SKM-1 treated with dmso at 0.1 percent for 144 hours (cell line): ENCODE measurements at regions not wholly inside any gene's neighbourhood (a gene's known extent, or its start where the extent isn't known, plus 50 kb on each side); places are given as distances from the start of the nearest gene placed in this dataset.
"Not testable (repeated sequence)": the region's sequence is repeated elsewhere in the genome, so short reads cannot be mapped to it uniquely, and the experiment has no call there.

Source experiments
- DNase-seq: peaks from one replicate; lab custom pipeline; 2025; ENCODE audit not compliant: unreplicated experiment; lab: John Stamatoyannopoulos, UW

DNA sequence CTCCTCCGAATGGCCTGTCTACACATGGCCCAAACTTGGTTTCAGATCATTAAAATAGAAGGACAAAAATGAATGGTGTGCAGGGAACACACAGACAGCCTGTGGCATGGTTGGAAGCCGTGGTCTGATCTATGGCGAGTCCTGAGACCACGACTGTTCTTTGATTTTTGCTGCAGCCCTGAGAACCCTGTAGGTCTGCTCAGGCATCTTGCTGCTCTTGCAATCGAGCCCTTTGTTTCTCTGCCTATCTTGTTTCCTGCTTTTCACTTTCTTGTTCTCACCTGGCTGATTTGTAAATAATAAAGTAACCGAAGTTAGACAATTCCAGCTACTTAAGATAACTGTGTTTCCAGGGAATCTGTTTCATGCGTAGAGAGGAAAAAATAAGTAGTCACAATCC is 54.1 kb upstream of the NBPF9 start:
- not testable (repeated sequence) for DNase-seq

DNA sequence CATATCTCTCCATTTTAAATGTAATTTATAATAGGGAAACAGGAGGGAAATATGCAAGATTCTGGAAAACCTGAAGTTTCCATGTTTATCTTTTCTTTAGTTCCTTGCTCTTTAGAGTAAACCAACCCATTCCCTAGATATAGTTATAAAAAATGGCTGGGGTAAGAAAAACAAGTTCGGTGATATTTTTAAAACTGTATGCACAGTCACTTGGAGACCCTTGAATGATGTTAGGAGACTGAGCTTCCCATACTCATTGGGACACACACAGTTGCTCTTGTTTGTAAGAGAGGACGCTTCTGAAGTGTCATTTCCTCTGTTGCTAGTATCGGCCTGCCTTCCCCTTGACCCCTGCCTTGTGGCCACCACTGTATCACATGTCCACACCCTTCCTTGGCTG is 55.0 kb upstream of the NBPF9 start:
- not testable (repeated sequence) for DNase-seq

DNA sequence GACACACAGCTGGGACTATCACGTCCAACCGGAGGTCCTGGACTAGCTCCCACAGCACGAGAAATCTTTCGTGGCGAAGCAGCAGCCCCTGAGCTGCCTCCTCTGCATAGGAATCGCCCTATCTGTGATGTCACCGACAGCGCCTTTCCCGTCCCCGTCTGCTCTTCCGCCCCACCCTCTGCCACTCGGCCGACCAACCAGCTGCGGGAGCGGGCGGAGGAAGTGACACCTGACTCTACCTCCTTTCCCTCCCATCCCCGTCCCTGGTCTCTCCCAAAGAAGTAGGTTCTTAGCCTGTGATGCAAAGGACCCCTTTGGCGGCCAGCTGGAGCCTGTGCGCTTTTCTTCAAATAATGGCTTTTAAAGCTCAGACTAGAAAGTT is 59.7 kb upstream of the NBPF9 start:
- not testable (repeated sequence) for DNase-seq

DNA sequence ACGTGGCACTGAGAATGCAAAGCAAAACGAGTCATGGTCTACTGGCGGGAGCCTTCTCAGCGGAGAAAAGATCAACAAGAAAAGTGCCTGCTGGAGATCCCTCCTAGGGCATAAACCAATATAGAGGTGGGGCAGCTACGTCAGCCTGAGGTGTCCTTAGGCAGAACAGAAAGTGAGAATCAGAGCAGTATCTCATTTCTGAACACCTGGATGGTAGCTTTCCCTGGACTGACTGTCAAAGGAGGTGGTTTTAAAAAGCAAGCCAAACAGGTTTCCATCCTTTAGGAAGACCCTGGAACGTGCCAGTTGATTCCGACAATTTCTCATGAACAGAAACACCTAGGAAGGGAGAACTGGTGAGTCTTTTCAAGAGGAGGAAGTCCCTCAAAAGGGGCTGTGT is 71.4 kb upstream of the NBPF9 start:
- DNase-seq = not testable (repeated sequence)

DNA sequence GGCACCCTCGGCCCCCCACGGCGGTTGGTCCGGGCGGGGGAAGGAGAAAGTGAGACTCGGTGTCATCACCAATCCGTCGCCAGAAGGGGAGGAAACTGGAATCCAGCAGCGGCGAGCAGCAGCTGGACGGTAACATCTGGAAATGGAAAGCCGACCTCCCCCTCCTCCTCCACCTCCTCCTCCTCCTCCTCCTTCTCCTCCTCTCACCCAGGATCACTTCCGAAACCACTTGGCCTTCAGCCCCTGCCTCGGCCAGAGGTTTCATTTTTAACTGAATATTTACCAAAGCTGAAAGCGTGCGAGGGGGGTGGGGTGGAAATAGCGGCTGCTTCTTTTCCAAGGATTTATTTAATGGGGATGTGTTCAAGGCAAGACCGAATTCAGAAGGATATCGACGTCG is 72.5 kb upstream of the NBPF9 start:
- not testable (repeated sequence) for DNase-seq

DNA sequence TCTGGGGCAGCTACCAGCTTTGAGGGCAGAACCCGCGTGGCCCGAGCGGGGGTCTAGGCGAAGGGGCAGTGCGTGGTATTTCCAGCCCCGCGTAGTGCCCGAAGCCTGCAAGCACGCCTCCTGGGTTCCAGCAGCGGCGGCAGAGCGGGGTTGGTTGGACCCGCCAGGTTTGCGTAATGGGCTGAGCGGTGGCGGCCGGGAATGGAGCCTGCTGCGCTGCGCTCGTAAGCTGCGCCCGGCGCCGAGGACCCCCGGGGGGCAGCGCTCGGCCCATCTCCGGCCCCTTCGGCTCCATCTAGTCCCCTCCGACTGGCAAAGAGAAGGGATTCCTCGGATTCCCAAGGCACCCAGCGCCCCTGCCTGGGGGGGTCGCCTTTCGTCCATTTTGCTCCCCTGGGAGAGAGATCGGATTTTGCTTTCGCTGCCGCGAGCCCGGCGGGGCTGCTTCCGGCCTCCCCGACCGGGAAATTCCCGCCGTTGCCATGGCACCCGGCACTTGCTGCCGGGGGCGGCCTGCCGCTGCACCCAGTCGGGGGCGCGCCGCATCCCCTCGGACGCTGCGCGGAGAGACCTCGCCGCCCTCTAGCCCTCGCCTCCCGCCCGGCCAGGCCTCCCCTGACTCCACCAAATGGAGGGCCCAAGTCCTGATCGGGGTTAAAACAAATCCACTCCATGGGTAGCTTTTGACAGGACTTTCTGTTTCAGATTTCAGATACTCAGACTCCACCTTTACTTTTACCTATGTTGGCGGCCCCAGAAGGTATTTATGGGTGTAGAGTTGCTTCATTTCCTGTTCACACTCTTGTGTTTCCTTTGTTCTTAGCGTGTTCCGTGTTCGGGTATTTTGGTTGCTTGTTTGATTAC is 73.3 kb upstream of the NBPF9 start:
- not testable (repeated sequence) for DNase-seq

DNA sequence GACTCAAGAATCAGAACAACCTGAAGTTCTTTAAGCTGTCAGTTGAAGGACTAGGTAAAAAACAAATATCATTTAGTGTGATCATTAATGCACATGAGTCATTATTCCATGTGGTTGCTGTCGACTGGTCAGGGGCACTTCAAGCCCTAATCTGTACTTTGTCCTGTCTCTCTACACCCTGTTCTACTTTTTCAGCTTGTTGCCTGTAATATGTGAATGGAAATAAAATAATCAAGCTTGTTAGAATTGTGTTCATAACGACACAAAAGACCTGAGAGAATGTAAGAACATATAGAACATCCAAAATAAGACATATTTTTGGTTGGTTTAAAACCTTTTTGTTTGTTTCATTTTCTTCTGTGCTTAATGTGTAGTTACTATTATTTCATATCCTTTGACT is 87.4 kb upstream of the NBPF9 start:
- DNase-seq = not testable (repeated sequence)

DNA sequence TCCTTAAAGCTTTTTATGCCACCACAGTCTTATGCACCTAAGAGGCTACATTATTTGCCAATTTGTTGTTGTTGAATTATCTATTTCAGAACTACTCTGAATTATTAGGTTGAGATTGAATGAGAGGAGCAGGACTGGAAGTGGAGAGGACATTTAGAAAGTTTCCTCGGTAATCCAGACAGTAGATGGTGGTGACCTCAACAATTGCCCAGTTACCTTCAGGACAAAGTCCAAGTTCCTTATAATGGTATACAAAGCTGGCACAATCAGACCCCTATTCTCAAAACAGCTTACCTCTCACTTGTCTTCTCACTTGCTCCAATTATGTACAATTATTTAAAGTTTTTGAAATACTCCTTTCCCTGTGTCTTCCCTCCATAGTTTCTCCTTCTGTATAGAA is 93.3 kb upstream of the NBPF9 start:
- DNase-seq = not testable (repeated sequence)

DNA sequence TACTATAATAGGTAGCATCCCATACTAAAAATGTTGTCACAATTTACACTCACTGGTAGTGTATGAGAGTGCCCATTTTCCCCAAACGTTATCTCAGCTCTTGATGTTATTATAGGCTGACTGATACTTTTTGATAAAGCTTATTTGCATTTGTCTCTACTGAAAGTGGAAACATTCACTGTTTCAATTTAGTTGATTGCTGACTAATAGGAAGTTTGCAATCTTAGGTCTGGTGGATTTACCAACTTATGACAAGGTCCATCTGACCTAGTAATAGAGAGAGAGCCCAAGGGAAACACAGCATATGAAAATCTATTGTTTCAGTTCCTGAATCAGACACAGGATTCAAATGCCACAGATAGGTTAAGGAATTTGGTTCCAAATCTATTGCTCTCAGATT is 97.2 kb upstream of the NBPF9 start:
- not testable (repeated sequence) for DNase-seq

DNA sequence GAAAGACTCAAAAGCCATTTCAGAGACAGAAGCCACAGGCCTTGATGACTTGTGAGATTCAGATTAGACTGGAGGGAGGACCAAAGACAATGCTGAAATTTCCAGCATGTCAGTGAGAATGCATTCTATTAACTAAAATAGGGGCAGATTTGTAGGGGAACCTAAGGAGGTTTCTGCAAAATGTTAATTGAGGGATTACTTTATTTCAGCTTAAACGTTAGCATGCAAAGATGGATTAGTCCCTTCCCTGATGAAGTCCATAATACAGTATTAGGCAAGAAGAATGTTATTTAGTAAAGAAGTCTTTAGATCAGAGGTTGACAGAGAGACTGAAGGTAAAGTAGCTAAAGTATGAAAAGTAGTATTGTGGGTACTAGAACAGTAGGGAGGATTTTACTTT is 98.9 kb upstream of the NBPF9 start:
- not testable (repeated sequence) for DNase-seq

DNA sequence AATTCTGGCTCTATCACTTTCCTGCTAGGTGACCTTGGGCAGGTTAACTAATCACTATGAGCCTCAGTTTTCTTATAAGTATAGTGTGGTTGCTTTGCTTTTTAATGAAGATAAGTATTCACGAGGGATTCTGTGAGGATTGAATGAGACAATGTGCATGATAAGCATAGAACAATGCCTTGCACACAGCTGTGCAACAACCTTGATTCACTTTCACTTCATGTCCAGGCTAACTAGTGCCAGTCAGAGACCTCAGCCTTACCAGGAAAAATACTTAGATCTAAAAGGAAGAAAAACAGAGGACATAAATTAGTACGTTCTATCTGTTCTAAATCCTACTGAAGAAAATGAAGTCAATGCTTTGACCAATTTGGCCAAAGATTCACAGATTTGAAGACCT is 101.0 kb upstream of the NBPF9 start:
- not testable (repeated sequence) for DNase-seq

DNA sequence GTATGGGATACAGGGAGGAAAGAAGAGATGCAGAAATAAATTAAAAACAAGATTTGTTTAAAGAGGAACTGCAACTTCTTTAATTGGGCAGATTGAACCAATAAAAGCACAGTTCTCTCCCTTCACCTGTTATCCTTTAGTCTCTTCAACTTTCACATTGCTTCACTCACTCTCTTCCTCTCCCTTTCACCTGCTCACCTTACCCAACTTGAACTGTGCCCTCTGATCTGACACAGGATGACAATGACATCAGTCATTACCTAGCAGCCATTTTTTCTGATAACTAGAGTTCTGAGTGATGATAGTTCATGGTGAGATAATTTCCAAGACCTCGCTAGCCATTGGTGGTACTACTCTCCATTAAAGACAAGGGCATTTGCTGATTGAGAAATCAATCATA is 105.5 kb upstream of the NBPF9 start:
- not testable (repeated sequence) for DNase-seq

DNA sequence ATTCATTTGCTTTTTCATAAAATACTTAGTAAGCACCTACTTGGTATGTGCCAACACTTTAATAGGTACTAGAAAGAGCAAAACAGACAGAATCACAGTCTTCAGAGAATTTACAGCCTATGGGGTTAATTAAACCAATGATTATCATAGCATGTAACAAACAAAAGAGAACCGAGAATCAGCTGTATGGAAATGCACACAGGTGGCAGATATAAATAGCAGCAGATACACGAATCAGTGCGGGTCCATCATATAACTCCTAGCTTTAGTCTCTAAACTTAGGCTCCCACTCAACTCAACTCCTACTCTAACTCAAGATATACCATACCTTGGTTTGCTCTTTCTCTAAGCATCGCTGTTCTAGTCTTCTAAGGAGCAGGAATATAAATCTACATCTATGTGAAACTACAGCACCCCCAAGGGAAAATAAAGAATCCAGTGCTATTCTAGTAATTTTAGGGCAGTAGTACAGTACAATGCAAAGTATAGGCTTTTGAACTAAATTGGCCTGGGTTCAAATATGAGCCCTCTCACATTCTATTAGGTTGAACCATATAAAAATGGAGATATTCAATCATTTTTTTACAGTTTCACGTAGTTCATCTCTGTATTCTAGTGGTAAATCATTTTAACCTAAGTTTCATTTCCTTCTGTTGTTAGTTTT is 108.5 kb upstream of the NBPF9 start:
- DNase-seq = not testable (repeated sequence)

DNA sequence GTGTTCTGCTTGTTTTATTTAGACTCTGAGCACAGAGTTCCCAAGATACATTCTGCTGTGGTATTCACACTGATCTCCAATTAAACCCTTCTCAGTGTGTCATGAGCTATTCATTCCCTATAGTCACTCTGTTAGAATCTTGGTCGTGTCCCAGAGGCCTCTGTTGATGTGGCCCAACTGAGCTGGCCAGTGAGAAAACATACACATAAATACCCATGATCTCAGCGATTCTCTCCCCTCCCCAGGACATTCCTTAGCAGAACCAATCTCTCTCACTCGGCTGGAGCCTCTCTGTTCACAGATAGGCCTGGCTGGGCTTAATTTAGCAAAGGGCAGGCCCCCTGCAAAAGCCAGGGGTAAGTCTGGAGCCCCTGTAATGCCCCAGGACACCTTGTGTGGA is 109.6 kb upstream of the NBPF9 start:
- not testable (repeated sequence) for DNase-seq

DNA sequence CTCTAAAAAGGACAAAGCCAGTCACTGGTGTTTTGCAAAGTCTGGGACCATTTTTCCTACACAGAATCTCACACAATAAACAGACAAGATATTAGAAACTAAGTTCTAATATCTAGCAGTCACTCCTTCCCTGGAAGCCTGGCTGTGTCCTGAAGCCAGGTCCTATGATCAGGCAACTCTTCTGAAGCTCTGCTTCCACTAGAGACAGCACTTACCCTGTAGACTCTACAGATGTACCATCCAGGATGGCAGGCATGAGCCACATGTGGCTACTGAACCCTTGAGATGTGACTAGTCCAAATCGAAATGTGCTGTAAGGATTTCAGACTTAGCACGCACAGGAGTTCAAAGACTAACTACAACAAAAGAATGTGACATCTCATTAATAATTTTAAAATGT is 110.3 kb upstream of the NBPF9 start:
- not testable (repeated sequence) for DNase-seq

DNA sequence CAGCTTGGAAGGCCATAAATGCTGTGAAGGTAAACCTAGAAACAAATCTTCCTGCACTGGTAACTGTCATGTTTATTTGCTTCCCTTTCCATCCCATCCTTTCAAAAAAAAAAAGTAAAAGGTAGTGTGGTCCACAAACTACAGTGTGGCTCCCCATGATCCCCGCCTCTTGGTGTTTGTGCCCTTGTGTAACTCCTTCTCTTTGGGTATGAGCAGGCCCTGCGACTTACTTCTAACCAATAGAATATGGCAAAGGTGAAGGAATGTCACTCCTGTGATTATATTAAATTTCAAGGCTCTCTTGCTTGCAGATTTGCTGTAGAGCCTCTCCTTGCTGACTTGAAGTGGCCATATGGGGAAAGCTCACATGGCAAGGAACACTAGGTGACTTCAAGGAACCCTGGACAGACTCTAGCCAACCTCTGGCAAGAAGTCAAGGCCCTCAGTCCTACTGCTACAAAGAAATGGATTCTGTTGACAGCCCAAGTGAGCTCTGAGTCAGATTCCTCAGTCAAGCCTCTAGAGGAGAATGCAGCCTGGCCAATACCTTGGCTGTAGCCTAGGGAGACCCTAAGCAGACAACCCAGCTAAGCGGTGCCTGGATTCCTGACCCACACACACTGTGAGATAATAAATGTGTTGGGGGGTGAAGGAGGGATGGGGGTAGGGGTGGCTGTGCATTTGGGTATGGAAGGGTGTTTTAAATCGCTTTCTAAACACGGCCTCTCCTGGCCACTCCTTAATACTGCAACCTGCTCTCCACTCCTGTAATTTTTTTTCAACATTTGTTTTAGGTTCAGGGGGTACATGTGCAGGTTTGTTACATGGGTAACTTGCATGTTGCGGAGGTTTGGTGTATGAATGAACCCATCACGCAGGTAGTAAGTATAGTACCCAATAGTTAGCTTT is 115.0 kb upstream of the NBPF9 start:
- DNase-seq = not testable (repeated sequence)

DNA sequence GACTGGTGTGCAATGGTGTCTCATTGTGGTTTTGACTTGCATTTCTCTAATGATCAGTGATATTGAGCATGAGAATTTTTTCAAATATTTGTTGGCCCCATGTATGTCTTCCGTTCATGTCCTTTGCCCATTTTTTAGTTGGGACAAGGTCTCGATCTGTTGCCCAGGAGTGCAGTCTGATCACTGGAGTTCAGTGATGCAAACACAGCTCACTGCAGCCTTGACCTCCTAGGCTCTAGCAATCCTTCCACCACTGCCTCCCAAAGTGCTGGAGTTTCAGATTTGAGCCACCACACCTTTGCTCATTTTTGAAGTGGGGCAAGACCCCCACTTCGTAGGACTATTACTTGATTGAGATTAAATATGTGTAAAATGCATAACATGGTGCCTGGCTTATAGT is 116.2 kb upstream of the NBPF9 start:
- DNase-seq = not testable (repeated sequence)

DNA sequence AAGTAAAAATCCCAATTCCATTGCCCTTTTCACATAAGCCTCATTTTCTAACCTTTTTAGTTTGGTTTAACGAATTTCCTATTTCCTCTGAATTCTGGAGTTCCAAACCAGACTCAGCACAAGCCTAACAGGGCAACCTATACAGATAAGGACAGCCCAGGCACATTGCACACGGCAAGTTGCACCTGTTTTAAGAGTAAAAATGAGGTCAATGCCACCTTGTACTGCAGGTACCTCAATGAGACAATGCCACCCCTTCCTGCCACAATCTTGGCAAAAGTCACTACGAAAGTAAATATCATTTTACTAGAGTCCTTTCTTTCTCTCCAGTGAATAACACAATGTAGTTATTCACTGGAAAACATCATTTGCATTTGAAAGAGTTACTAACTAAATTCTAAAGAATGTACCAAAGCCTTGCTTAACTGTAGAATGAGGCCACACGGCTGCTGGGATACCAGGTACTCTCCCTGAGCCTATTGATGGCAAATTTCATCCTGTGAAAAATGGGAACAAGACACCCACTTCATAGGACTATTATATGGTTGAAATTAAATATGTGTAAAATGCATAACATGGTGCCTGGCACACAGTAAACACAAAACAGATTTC is 117.2 kb upstream of the NBPF9 start:
- DNase-seq = not testable (repeated sequence)

DNA sequence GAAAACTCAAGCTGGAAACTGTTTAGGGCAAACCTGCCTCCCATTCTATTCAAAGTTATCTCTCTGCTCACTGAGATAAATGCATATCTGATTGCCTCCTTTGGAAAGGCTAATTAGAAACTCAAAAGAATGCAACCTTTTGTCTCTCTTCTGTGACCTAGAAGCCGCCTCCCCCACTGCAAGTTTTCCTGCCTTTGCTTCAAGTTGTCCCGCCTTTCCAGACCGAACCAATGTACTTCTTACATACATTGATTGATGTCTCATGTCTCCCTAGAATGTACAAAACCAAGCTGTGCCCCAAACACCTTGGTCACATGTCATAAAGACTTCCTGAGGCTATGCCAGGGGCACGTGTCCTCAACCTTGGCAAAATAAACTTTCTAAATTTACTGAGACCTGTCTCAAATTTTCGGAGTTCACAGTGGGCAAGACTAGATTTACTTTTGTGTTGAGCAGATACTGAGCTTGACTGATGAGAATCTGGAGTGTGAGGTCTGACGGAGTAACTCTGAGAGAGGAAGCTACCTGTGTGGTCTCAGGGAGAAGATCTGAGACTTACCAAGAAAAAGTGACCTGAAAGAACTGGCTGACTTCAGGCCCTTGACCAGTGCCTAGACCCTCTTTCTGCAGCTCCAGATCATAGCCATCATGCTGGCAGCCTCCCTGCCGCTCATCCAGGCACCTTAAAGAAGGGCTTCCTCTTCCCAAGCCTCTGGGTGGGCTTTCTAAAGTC is 124.7 kb upstream of the NBPF9 start:
- DNase-seq = not testable (repeated sequence)
